WTC11 (cell line): ENCODE measurements at regions not wholly inside any gene's neighbourhood (a gene's known extent, or its start where the extent isn't known, plus 50 kb on each side); places are given as distances from the start of the nearest gene placed in this dataset.

Experiments used
- ATAC-seq: fragments of 200-7000 bp; cut with Tn5 transposase; 2 replicates; pipeline ENCODE4 v1.10.0; 2021; ENCODE audit warnings: mild to moderate bottlenecking, moderate library complexity
- CTCF ChIA-PET: fragments of 300-600 bp; sonication (Branson Sonifier 250); formaldehyde crosslinking; loops from one replicate; lab custom pipeline; 2021; ENCODE audit warnings: antibody characterized with exemption; lab: Charles Lee
- POLR2A ChIA-PET: fragments of 350-600 bp; sonication (Branson Sonifier 250); formaldehyde crosslinking; loops from one replicate; lab custom pipeline; 2021; ENCODE audit warnings: antibody characterized with exemption; lab: Charles Lee
- DNase-seq: peaks from one replicate; pipeline ENCODE4 v3.0.0; 2021; ENCODE audit warnings: low spot score
- H3K27ac Mint-ChIP-seq: 2 replicates; pipeline ENCODE4 v1.8.0; 2021; ENCODE audit warnings: mixed read lengths
- H3K27me3 Mint-ChIP-seq: 2 replicates; pipeline ENCODE4 v1.8.0; 2021; ENCODE audit warnings: low read depth, mild to moderate bottlenecking, moderate library complexity, mixed read lengths
- H3K36me3 Mint-ChIP-seq: 2 replicates; pipeline ENCODE4 v1.8.0; 2021; ENCODE audit warnings: mixed read lengths
- H3K4me1 Mint-ChIP-seq: 2 replicates; pipeline ENCODE4 v1.8.0; 2022; ENCODE audit warnings: mixed read lengths
- H3K4me3 Mint-ChIP-seq: 2 replicates; pipeline ENCODE4 v1.8.0; 2021; ENCODE audit warnings: mild to moderate bottlenecking, moderate library complexity, mixed read lengths
- H3K9me3 Mint-ChIP-seq: 2 replicates; pipeline ENCODE4 v1.8.0; 2021; ENCODE audit warnings: mixed read lengths
- AFF4 ChIP-seq: sonication (generic); formaldehyde crosslinking; IDR thresholded peaks from 2 replicates; pipeline ENCODE4 v1.8.1; 2023; ENCODE audit warnings: mild to moderate bottlenecking, missing genetic modification reagents, borderline replicate concordance
- ELF4 ChIP-seq: sonication (generic); formaldehyde crosslinking; IDR thresholded peaks from 2 replicates; pipeline ENCODE4 v1.8.1; 2022; ENCODE audit warnings: low read depth, mild to moderate bottlenecking, moderate library complexity, missing genetic modification reagents
- FOXP4 ChIP-seq: sonication (generic); formaldehyde crosslinking; IDR thresholded peaks from 2 replicates; pipeline ENCODE4 v1.8.0; 2022; ENCODE audit warnings: mild to moderate bottlenecking, missing genetic modification reagents
- HMGA2 ChIP-seq: fragments of 250-450 bp; sonication (Bioruptor Pico); IDR thresholded peaks from 2 replicates; pipeline ENCODE4 v1.4.0; 2021; ENCODE audit warnings: mild to moderate bottlenecking, moderate library complexity
- PRDM15 ChIP-seq: sonication (generic); formaldehyde crosslinking; IDR thresholded peaks from 2 replicates; pipeline ENCODE4 v1.8.0; 2022; ENCODE audit warnings: missing genetic modification reagents
- PREB ChIP-seq: sonication (generic); formaldehyde crosslinking; IDR thresholded peaks from 2 replicates; pipeline ENCODE4 v1.8.1; 2022; ENCODE audit warnings: mild to moderate bottlenecking, missing genetic modification reagents, moderate library complexity, borderline replicate concordance
- STAT6 ChIP-seq: sonication (generic); formaldehyde crosslinking; conservative IDR thresholded peaks from 2 replicates; pipeline ENCODE4 v1.8.1; 2023; ENCODE audit warnings: mild to moderate bottlenecking, low read depth, missing genetic modification reagents, moderate library complexity
- TEAD4 ChIP-seq: sonication (generic); formaldehyde crosslinking; IDR thresholded peaks from 2 replicates; pipeline ENCODE4 v1.8.0; 2022; ENCODE audit warnings: mild to moderate bottlenecking, missing genetic modification reagents
- ZNF425 ChIP-seq: fragments of 250-450 bp; sonication (Bioruptor Pico); conservative IDR thresholded peaks from 2 replicates; pipeline ENCODE4 v1.9.0; 2021; ENCODE audit warnings: mild to moderate bottlenecking

- TF ChIP-seq AFF4 (CRISPR knock-in tag) (no peak), FOXP4 (CRISPR knock-in tag) (no peak), ZNF425 (CRISPR knock-in tag) (no peak), HMGA2 (CRISPR knock-in tag) (no peak), PRDM15 (no peak), PREB (CRISPR knock-in tag) (no peak), ELF4 (CRISPR knock-in tag) (no peak)
- TF ChIP-seq, all 79 proteins: peak for 0
Observed at GRCh38 chr4:112939901-112940300, 109.6 kb upstream of the ANK2 start (continued).

- Mint-ChIP-seq H3K4me3 (no peak overlapping the region), H3K9me3 (peaks cover 7% of the 10 kb centered on the region), H3K27me3 (no peaks in the 10 kb centered on the region)
- POLR2A ChIA-PET, result no interaction called here
- no peak for TF ChIP-seq TEAD4 (CRISPR knock-in tag)
- TF ChIP-seq STAT6, result no peak
- TF ChIP-seq, all 79 proteins: peak for 0
- ATAC-seq, result no peak
- CTCF ChIA-PET, result interaction anchor here (1.1 to 2.7 kb wide), 3 partner anchors 12 to 175 kb away, joined by 3 to 10 read pairs (median 4); no protein-coding TSS in a partner anchor
- no peak for DNase-seq
- Mint-ChIP-seq H3K36me3 (peaks cover 13% of the 10 kb centered on the region; the same call in 1 of the 2 replicates), H3K4me1 (peaks cover 2% of the 10 kb centered on the region; the same call in 1 of the 2 replicates), H3K27ac (no peak overlapping the region)
Observed at GRCh38 chr4:112940336-112940735, 109.1 kb upstream of the ANK2 start.
